Astrocyte (in vitro differentiated cells and primary cell): ENCODE measurements at regions not wholly inside any gene's neighbourhood (a gene's known extent, or its start where the extent isn't known, plus 50 kb on each side); places are given as distances from the start of the nearest gene placed in this dataset.

Source experiments
- CTCF ChIP-seq: IDR thresholded peaks from 2 replicates; pipeline ENCODE4 v1.5.1; 2011; ENCODE audit warnings: low read depth, mild to moderate bottlenecking, inconsistent platforms, low read length, moderate library complexity; ENCODE audit not compliant: insufficient read depth
- EZH2 ChIP-seq: IDR thresholded peaks from 2 replicates; pipeline ENCODE4 v1.6.1; 2012; ENCODE audit warnings: mild to moderate bottlenecking, low read length, inconsistent platforms; ENCODE audit not compliant: insufficient read depth

GRCh38 chr6:71405416-71405815, 116.8 kb downstream of the OGFRL1 start:
- TF ChIP-seq CTCF (no peak), EZH2 (no peak)
